GM13976 (cell line): ENCODE measurements at regions not wholly inside any gene's neighbourhood (a gene's known extent, or its start where the extent isn't known, plus 50 kb on each side); places are given as distances from the start of the nearest gene placed in this dataset.
"Not testable (repeated sequence)": the region's sequence is repeated elsewhere in the genome, so short reads cannot be mapped to it uniquely, and the experiment has no call there.

Source experiments
- DNase-seq: peaks from one replicate; pipeline ENCODE4 v3.0.0; 2012; ENCODE audit warnings: low spot score
- CTCF ChIP-seq: IDR thresholded peaks from 2 replicates; pipeline ENCODE4 v1.5.1; 2012; ENCODE audit warnings: borderline replicate concordance, mild to moderate bottlenecking; ENCODE audit not compliant: insufficient read depth; ENCODE audit errors: extremely low read depth, missing control alignments, control extremely low read depth
- in situ Hi-C: fragments of 300-500 bp; cut with MboI; formaldehyde crosslinking; loops from one replicate; pipeline ENCODE4 v1.12.0; 2022; ENCODE audit warnings: low sequenced_read_pairs, mixed read lengths, inconsistent platforms; ENCODE audit not compliant: unreplicated experiment

- in situ Hi-C loops = no loop called here
- DNase-seq = no peak
- TF ChIP-seq CTCF = no peak
Measured at GRCh38 chr12:94001691-94002090, 146.7 kb upstream of the PLXNC1 start.

GRCh38 chr12:94002925-94003324, 145.5 kb upstream of the PLXNC1 start:
- in situ Hi-C loops = not testable (repeated sequence)

GRCh38 chr12:94007833-94008232, 140.5 kb upstream of the PLXNC1 start:
- DNase-seq, in situ Hi-C loops: not testable (repeated sequence)

More at GRCh38 chr12:94002925-94003324, 145.5 kb upstream of the PLXNC1 start:
- DNase-seq = not testable (repeated sequence)

- no peak for DNase-seq
- in situ Hi-C loops = no loop called here
- no peak for TF ChIP-seq CTCF
Measured at GRCh38 chr12:94010307-94010706, 138.1 kb upstream of the PLXNC1 start.

- in situ Hi-C loops = no loop called here
- no peak for DNase-seq
- TF ChIP-seq CTCF = no peak
Measured at GRCh38 chr12:94012071-94012470, 136.3 kb upstream of the PLXNC1 start.

GRCh38 chr12:94012590-94012989, 135.8 kb upstream of the PLXNC1 start:
- in situ Hi-C loops = no loop called here
- no peak for TF ChIP-seq CTCF
- no peak for DNase-seq

GRCh38 chr12:94017247-94017646, 131.1 kb upstream of the PLXNC1 start:
- in situ Hi-C loops = not testable (repeated sequence)

GRCh38 chr12:94020335-94020734, 128.0 kb upstream of the PLXNC1 start:
- TF ChIP-seq CTCF = no peak
- DNase-seq = no peak
- in situ Hi-C loops = no loop called here

More at GRCh38 chr12:94017247-94017646, 131.1 kb upstream of the PLXNC1 start:
- not testable (repeated sequence) for DNase-seq
